ENCODE measurements at regions not wholly inside any gene's neighbourhood (a gene's known extent, or its start where the extent isn't known, plus 50 kb on each side); places are given as distances from the start of the nearest gene placed in this dataset.

GRCh38 chr12:39028382-39028781 lies 123.0 kb upstream of the CPNE8 start:
- Histone ChIP-seq H3K4me1 (ENCODE audit: control insufficient read depth, extremely low read depth, insufficient read depth, low read length) (no peaks in the 10 kb centered on the region), H3K27me3 (ENCODE audit: control insufficient read depth, extremely low read depth, insufficient read depth, low read length) (no peaks in the 10 kb centered on the region), H3K4me2 (ENCODE audit: control insufficient read depth, extremely low read depth, insufficient read depth, low read depth, low read length) (no peak overlapping the region), H3K9ac (ENCODE audit: control insufficient read depth, extremely low read depth, insufficient read depth, low read length) (no peak overlapping the region), H4K20me1 (ENCODE audit: control insufficient read depth, extremely low read depth, insufficient read depth, low read length) (no peaks in the 10 kb centered on the region), H3K27ac (ENCODE audit: control insufficient read depth, insufficient read depth, low read length) (no peak overlapping the region), H3K4me3 (ENCODE audit: control insufficient read depth in 2 of 3, extremely low read depth in 1 of 3, insufficient read depth in 2 of 3, low read depth in 1 of 3, low read length in 3 of 3) (no peak overlapping the region), H3K9me3 (ENCODE audit: control insufficient read depth, low read depth, low read length) (no peaks in the 10 kb centered on the region), H3K79me2 (ENCODE audit: control insufficient read depth, insufficient read depth, low read length) (no peaks in the 10 kb centered on the region), H2AFZ (ENCODE audit: control insufficient read depth, low read length) (no peak overlapping the region), H3K9me1 (ENCODE audit: control insufficient read depth, extremely low read depth, insufficient read depth, low read length) (no peaks in the 10 kb centered on the region), H3K36me3 (ENCODE audit: control insufficient read depth in 2 of 2, extremely low read depth in 1 of 2, insufficient read depth in 2 of 2, low read length in 2 of 2) (no peaks in the 10 kb centered on the region)
- dilution Hi-C loops (cut with MboI; ENCODE audit: extremely low pct_ligation_motif_present, low sequenced_read_pairs) = no loop called here
- FAIRE-seq (no peak), DNase-seq (ENCODE audit: low read depth, low spot score) (no peak)
- no peak for TF ChIP-seq EZH2 (IDR thresholded peaks at IDR 0.05; ENCODE audit: low read length)
- no peak for TF ChIP-seq CTCF (optimal IDR thresholded peaks at IDR 0.05 in 1 of 3, IDR thresholded peaks at IDR 0.05 in 1 of 3, conservative IDR thresholded peaks at IDR 0.05 in 1 of 3; ENCODE audit: extremely low read depth in 1 of 3, insufficient read depth in 2 of 3, low read length in 3 of 3)

GRCh38 chr12:39012870-39013269 lies 107.5 kb upstream of the CPNE8 start:
- no peak for FAIRE-seq
- Histone ChIP-seq H3K27me3 (ENCODE audit: control insufficient read depth, extremely low read depth, insufficient read depth, low read length) (no peaks in the 10 kb centered on the region), H3K4me1 (ENCODE audit: control insufficient read depth, extremely low read depth, insufficient read depth, low read length) (no peaks in the 10 kb centered on the region), H3K9ac (ENCODE audit: control insufficient read depth, extremely low read depth, insufficient read depth, low read length) (no peak overlapping the region), H3K4me2 (ENCODE audit: control insufficient read depth, extremely low read depth, insufficient read depth, low read depth, low read length) (no peak overlapping the region), H3K9me3 (ENCODE audit: control insufficient read depth, low read depth, low read length) (no peaks in the 10 kb centered on the region), H3K79me2 (ENCODE audit: control insufficient read depth, insufficient read depth, low read length) (no peaks in the 10 kb centered on the region), H3K4me3 (ENCODE audit: control insufficient read depth in 2 of 3, extremely low read depth in 1 of 3, insufficient read depth in 2 of 3, low read depth in 1 of 3, low read length in 3 of 3) (no peak overlapping the region), H3K9me1 (ENCODE audit: control insufficient read depth, extremely low read depth, insufficient read depth, low read length) (no peaks in the 10 kb centered on the region), H2AFZ (ENCODE audit: control insufficient read depth, low read length) (no peak overlapping the region), H4K20me1 (ENCODE audit: control insufficient read depth, extremely low read depth, insufficient read depth, low read length) (no peaks in the 10 kb centered on the region), H3K27ac (ENCODE audit: control insufficient read depth, insufficient read depth, low read length) (no peak overlapping the region), H3K36me3 (ENCODE audit: control insufficient read depth in 2 of 2, extremely low read depth in 1 of 2, insufficient read depth in 2 of 2, low read length in 2 of 2) (no peaks in the 10 kb centered on the region)
- dilution Hi-C loops (cut with MboI; ENCODE audit: extremely low pct_ligation_motif_present, low sequenced_read_pairs) = no loop called here
- TF ChIP-seq CTCF (optimal IDR thresholded peaks at IDR 0.05 in 1 of 3, IDR thresholded peaks at IDR 0.05 in 1 of 3, conservative IDR thresholded peaks at IDR 0.05 in 1 of 3; ENCODE audit: extremely low read depth in 1 of 3, insufficient read depth in 2 of 3, low read length in 3 of 3) (no peak), EZH2 (IDR thresholded peaks at IDR 0.05; ENCODE audit: low read length) (no peak)
- no peak for DNase-seq (ENCODE audit: low read depth, low spot score)

Data from keratinocyte (primary cell).